ENCODE measurements at regions not wholly inside any gene's neighbourhood (a gene's known extent, or its start where the extent isn't known, plus 50 kb on each side); places are given as distances from the start of the nearest gene placed in this dataset.

DNA sequence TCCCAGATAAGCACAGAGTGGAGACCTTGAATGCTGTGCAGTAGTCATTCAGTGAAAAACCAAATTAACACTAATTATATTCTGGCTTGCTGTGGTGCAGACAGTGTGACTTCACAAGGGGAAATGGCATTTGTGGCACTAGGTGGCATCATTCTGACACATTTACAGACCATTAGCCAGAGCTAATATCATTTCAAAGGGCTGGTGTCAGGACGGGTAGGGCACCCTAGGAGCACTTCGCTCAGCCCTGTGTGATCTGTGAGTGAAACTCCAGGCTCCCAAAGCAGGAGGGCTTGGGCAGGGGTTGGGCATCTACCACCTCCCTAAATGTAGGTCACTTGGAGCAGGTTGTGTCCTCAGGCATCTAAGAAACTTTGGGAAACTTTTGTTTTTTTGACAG lies 555.8 kb downstream of the PKHD1 start:
- DNase-seq (ENCODE audit: low spot score): no peak
- H3K4me3 ChIP-seq: no peak overlapping the region
- H3K4me1 ChIP-seq (replicated peaks): no peaks in the 10 kb centered on the region
- intact Hi-C loops (cut with DNase I): no loop called here
- no peaks in the 10 kb centered on the region for H3K27me3 ChIP-seq (replicated peaks; ENCODE audit: insufficient read depth)
- no peak overlapping the region for H3K27ac ChIP-seq
- TF ChIP-seq POLR2AphosphoS5 (IDR thresholded peaks at IDR 0.05) (no peak), POLR2A (IDR thresholded peaks at IDR 0.05) (no peak)
- TF ChIP-seq, protein P1, sequence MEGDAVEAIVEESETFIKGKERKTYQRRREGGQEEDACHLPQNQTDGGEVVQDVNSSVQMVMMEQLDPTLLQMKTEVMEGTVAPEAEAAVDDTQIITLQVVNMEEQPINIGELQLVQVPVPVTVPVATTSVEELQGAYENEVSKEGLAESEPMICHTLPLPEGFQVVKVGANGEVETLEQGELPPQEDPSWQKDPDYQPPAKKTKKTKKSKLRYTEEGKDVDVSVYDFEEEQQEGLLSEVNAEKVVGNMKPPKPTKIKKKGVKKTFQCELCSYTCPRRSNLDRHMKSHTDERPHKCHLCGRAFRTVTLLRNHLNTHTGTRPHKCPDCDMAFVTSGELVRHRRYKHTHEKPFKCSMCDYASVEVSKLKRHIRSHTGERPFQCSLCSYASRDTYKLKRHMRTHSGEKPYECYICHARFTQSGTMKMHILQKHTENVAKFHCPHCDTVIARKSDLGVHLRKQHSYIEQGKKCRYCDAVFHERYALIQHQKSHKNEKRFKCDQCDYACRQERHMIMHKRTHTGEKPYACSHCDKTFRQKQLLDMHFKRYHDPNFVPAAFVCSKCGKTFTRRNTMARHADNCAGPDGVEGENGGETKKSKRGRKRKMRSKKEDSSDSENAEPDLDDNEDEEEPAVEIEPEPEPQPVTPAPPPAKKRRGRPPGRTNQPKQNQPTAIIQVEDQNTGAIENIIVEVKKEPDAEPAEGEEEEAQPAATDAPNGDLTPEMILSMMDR (IDR thresholded peaks at IDR 0.05): no peak
- H3K36me3 ChIP-seq: no peaks in the 10 kb centered on the region
- no peaks in the 10 kb centered on the region for H3K9me3 ChIP-seq
- WGBS: 70% methylated on average over 2 of the region's 2 CpGs

DNA sequence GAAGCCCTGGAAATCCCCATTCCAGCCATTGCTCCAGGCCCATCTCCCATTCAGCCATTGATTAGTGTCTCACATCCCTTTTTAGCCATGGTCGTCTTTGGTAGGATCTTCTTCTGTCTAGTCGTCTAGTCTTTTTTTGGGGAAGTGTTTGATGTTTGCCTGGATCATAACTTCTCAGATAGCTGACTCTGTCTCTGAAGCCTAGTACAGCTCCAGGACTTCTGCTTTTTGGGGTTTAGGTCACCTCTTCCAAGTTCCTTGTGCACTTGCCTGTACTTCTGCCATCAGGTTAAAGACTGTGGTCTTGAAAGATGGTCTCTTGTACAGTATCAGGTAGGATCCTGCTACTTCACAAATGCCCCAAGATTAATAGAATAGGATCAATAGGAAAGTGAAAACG lies 553.5 kb downstream of the PKHD1 start:
- H3K36me3 ChIP-seq: no peaks in the 10 kb centered on the region
- no peaks in the 10 kb centered on the region for H3K4me1 ChIP-seq (replicated peaks)
- 86% methylated on average over 3 of the region's 3 CpGs for WGBS
- H3K4me3 ChIP-seq: no peak overlapping the region
- TF ChIP-seq POLR2AphosphoS5 (IDR thresholded peaks at IDR 0.05) (no peak), POLR2A (IDR thresholded peaks at IDR 0.05) (no peak)
- TF ChIP-seq, protein P1 (IDR thresholded peaks at IDR 0.05): no peak
- intact Hi-C loops (cut with DNase I): no loop called here
- H3K27me3 ChIP-seq (replicated peaks; ENCODE audit: insufficient read depth): no peaks in the 10 kb centered on the region
- no peaks in the 10 kb centered on the region for H3K9me3 ChIP-seq
- no peak for DNase-seq (ENCODE audit: low spot score)
- no peak overlapping the region for H3K27ac ChIP-seq

DNA sequence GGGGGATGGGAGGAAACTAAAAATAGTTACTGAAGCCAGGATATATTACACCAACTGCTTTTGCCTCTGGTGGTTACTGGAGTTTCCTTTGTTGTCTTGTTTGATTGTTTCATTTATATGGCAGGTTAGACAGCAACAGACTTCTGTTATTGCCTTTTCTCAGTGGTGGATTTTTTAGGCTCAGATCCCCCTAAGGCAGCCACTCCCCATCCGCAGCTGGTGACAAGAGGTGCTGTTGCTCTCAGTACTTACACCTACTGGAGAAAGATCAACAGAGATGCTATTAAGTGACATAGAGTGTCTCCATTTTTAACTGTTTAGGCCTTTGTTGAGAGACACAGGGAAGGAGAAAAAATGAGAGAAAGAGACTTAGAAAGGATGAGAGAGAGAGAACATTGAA lies 552.1 kb downstream of the PKHD1 start:
- H3K27me3 ChIP-seq (replicated peaks; ENCODE audit: insufficient read depth): no peaks in the 10 kb centered on the region
- no peaks in the 10 kb centered on the region for H3K9me3 ChIP-seq
- no peaks in the 10 kb centered on the region for H3K36me3 ChIP-seq
- no peaks in the 10 kb centered on the region for H3K4me1 ChIP-seq (replicated peaks)
- whole genome bisulfite sequencing: 46% methylated on average over 1 of the region's 1 CpG
- H3K27ac ChIP-seq: no peak overlapping the region
- intact Hi-C loops (cut with DNase I): no loop called here
- no peak overlapping the region for H3K4me3 ChIP-seq
- no peak for DNase-seq (ENCODE audit: low spot score)
- TF ChIP-seq POLR2A (IDR thresholded peaks at IDR 0.05): no peak
- TF ChIP-seq POLR2AphosphoS5 (IDR thresholded peaks at IDR 0.05): no peak
- TF ChIP-seq, protein P1 (IDR thresholded peaks at IDR 0.05): no peak

DNA sequence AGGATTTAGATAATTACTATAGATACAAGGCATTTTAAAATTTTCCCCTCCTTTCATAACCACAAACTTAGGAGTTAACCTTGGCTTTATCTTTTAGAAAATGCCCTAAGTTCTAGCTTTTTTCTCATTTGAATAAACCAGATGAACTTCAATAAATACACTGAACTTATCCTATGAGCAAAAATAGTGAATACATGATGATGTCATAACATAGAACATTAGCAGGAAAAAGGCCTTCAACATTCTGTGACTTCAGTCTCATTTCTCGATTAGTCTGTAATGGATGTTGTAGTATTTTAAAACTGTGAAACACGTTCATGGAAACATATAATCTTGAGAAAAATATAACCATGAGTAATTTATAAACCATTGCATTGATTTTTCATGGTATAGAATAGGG lies 550.7 kb downstream of the PKHD1 start:
- Histone ChIP-seq H3K9me3 (no peaks in the 10 kb centered on the region), H3K4me3 (no peak overlapping the region), H3K4me1 (replicated peaks) (no peaks in the 10 kb centered on the region), H3K36me3 (no peaks in the 10 kb centered on the region), H3K27me3 (replicated peaks; ENCODE audit: insufficient read depth) (no peaks in the 10 kb centered on the region), H3K27ac (no peak overlapping the region)
- intact Hi-C loops (cut with DNase I): no loop called here
- DNase-seq (ENCODE audit: low spot score): no peak
- WGBS: 92% methylated on average over 2 of the region's 2 CpGs
- TF ChIP-seq POLR2A (IDR thresholded peaks at IDR 0.05) (no peak), POLR2AphosphoS5 (IDR thresholded peaks at IDR 0.05) (no peak)
- TF ChIP-seq, protein P1 (IDR thresholded peaks at IDR 0.05): no peak

DNA sequence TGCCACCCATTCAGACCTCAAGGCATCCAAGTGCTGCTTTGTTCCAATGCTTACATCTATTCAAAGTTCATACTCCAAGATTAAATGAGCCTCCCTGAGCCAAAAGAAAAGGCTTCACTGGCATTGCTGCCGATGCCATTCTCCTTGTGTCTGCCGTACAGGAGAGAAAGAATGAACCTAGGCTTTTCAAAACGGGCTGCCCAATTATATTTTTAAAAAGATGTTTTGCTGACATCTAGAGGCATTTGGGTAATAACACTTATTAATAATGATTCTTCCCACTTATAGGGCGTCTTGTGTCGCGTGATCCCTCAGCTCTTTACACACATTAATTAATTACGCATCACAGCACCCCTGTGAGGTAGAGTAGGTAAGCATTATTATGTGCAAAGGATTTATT lies 545.6 kb downstream of the PKHD1 start:
- DNase-seq (ENCODE audit: low spot score): no peak
- H3K4me3 ChIP-seq: no peak overlapping the region
- no peaks in the 10 kb centered on the region for H3K9me3 ChIP-seq
- no peaks in the 10 kb centered on the region for H3K4me1 ChIP-seq (replicated peaks)
- no peak overlapping the region for H3K27ac ChIP-seq
- H3K27me3 ChIP-seq (replicated peaks; ENCODE audit: insufficient read depth): no peaks in the 10 kb centered on the region
- intact Hi-C loops (cut with DNase I): no loop called here
- TF ChIP-seq POLR2A (IDR thresholded peaks at IDR 0.05): no peak
- TF ChIP-seq, protein P1 (IDR thresholded peaks at IDR 0.05): peak in 3 of 4 experiments; percentile 16 to 33 (median 17)
- no peak for TF ChIP-seq POLR2AphosphoS5 (IDR thresholded peaks at IDR 0.05)
- no peaks in the 10 kb centered on the region for H3K36me3 ChIP-seq
- WGBS: 38% methylated on average over 7 of the region's 7 CpGs

Data from prostate gland (tissue), 2 donors.